Cardiac septum (tissue), 1 donor: ENCODE measurements at regions not wholly inside any gene's neighbourhood (a gene's known extent, or its start where the extent isn't known, plus 50 kb on each side); places are given as distances from the start of the nearest gene placed in this dataset.

Source experiments
- DNase-seq: peaks from one replicate; pipeline ENCODE4 v3.0.0-alpha.2; 2020; ENCODE audit warnings: low spot score
- intact Hi-C: fragments of 100-400 bp; cut with DNase I; formaldehyde crosslinking; loops from one replicate; pipeline ENCODE4 v1.14.0; 2022
- donor health status: DM: no; HTN: no; CAD: no.

DNA sequence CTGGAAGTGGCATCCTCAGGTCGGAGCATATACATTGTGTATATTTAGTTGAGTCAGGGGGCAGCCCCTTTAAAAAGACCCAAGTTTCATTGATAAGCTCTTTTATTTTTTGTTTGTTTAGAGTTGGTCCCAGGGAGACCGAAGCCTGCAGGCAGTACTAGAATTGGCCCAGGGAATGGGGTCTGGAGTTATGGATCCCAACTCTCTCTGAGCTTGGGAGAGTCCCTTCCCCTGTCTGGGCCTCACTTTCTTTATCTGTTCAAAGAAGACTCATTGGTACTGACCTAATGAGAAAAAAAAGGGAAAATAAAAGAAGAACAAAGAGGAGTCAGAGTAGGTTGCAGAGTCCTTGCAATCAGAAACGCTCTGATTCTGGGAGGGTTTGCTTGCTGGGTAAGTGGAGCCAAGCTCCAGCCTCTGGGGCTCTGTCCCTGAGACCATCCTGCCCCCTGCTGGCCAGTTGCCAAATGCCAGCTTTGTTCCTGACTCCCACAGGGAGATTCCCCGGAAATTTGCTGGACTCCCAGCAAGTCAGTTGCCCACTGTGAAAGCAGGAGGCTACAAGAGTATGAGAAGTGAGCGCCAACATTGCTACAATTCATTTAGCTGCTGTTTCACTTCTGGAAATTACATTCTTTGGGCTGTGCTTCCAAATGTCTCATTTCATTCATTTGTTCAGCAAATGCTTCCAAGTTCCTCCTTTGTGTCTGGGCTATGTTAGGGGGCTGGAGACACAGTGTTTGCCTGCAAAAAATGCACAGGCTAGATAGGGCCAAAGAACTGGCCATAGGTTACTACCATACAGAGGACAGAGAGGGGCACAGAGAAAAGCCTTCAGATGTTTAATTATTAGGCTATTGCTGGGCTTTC lies 156.2 kb downstream of the MELK start:
- DNase-seq, result peak; percentile 76
- intact Hi-C loops, result no loop called here

DNA sequence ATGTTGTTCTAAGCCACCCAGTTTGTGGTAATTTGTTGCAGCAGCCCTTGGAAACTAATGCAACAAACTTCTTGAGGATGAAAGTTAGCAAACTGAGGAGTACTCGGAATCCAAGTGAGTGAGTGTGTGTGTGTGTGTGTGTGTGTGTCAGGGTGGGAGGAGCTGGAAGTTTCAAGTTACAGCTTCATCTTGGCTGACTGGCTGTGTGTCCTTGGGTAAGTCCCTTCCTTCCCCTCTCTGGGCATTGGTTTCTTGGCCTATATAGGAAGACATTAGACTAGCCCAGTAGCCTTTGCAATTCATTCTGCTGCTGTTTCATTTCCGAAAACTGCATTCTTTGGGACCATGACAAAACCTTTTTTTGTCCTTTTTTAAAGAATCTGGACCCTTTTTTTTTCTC lies 157.2 kb downstream of the MELK start:
- DNase-seq, result no peak

DNA sequence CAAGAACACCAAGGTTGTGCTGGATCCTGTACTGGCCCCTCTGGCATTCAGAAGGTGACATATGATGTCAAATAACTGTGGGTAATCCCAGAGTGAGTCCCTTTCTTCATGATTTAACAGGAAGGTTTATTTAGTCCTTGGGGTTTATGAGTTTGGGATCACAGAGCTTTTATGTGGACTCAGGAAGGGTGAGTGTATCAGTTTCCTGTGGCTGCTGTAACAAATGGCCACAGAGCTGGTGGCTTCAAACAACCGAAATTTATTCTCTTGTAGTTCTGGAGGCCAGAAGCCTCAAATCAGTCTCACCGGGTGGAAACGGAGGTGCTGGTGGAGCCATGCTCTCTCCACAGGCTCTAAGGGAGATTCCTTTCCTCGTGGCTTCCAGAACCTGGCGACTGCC lies 157.7 kb downstream of the MELK start:
- intact Hi-C loops, result no loop called here

More for the DNA sequence above, 157.2 kb downstream of the MELK start:
- intact Hi-C loops, result no loop called here

DNA sequence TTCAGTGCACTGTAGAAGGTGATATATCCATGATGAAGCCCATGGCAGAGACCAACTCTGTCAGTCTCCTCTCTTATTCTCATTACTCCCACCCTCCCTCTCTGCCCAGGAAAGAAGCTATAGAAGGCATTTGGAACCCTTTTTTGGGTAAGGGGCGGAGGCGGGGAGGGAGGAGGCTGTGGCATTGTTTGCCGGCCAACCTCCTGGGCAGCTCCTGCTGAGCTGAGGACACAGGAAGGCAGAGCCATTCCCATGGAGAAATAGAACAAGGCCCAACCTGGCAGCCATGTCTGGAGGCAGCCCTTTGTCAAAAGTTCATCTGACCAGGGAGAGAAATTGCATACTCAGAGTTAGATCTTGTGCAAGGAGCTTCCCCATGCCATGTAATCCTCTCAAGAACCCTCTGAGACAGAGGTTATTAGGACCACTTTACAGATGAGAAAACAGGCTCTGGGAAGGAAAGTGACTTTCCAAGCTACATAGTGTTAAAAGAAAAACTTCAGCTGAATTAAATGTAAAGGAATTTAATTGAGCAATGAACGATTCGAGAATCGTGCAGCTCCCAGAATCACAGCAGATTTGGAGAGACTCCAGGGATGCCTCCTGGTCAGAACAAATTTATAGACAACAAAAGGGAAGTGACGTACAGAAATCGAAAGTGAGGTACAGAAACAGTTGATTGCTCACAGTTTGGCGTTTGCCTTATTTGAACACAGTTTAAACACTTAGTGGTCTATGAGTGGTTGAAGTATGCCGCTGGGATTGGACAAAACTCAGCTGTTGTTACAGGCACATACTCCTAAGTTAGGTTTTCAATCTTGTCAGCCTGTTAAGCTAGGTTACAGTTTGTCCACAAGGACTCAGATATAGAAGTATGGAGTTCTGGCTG lies 158.6 kb downstream of the MELK start:
- DNase-seq, result peak; percentile 50
- intact Hi-C loops, result no loop called here

More for the DNA sequence above, 157.7 kb downstream of the MELK start:
- peak; percentile 22 for DNase-seq

DNA sequence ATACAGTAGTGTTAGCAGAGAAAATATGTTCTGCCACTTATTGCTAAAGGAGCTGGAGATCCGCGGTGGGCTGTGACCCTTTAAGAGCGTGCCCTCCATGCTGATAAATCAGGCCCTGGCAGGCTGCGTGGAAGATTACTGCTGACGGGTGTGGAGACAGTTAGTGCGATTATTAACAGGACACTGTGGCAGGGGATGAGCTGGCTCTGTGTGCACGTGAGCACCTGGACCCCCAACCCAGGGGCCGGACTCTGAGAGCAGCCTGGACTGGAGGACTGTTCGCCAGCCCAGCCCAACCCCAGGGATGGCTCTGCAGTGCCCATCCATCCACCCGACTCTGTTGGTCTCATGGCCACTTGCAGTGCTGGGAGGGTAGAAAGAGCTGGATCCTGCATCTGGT lies 162.0 kb downstream of the MELK start:
- no peak for DNase-seq
- intact Hi-C loops, result no loop called here

DNA sequence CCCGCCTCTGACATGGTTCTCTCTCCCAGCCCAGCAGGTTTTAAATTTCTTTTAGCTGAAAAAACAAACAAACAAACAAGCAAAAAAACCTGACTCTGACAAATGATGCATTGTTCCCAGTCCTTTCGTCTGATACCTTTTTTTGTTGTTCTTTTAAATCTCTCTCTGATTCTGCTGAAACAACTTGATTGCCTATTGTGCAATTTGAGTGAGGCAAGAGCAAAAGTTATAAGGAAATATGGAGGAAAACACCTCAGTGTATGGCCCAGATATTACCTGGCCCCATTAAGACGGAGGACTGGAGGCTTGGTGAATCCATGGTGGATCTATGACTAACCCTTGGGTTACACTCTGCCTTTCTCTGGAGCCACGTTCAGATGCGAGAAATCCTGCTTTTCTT lies 164.0 kb downstream of the MELK start:
- intact Hi-C loops, result no loop called here
- no peak for DNase-seq

DNA sequence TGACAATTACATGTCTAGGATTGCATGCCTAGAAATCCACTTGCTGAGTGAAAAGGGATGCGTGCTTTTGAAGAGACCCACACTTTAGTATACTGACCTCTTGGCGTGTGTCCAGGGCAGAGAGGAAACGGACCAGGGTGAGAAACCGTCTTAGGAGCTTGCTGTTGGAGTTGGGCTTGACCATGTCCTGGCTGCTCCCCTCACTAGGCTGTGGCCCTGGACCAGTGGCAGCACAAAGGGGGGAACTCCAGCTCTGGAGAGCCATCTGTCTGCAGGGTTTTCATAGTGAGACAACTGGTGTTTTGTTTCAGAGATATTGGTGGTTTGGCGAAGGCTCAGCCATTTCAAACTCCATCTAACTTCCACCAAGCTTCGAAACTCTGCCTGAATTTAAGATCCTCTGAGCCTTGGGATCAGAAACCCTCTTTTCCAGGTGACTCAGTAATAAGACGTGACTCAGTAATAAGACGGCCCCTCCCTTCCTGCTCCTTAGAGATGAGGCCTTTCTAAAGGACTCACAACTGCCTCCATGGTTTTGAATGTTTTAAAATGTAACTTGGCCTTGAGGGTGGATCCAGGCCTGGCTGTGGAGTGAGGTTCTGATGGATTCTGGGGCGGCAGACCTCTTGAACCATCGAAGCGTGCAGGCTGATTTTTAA lies 165.8 kb downstream of the MELK start:
- no peak for DNase-seq
- intact Hi-C loops, result no loop called here

DNA sequence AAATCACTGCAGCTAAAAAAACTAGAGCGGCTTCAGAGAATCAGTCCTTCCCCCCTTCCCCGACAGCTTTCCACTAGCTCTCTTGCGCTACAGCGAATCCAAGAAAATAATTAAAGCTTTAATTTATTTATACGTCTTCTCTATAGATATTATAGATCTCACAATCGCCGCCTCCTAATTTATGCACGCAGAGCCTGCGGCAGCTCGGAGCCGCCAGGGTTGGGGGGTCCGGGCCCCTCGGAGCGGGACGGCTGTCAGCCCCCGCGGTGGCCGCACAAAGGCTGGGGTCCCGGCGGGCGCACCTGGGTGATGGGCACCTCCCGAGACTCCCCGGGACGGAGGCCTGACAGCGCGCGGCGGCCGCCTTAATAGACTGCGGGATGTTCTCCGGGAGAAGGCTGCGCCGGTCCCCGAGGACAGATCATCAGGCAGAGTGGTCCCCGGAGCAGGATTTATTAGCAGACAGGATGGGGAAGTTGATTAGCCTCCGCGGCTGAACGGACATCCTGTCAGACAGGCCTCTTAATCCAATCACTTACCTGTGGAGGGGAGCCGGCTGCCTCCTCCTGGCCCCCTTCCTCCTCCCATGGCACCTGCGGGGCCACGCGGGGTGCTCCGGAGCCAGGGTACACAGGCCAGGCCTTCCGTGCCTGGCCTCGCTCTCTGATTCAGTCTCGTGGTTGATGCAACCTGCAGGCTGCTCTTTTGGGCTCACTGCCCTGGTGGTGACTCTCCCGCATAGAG lies 166.8 kb downstream of the MELK start:
- no peak for DNase-seq
- intact Hi-C loops, result no loop called here

DNA sequence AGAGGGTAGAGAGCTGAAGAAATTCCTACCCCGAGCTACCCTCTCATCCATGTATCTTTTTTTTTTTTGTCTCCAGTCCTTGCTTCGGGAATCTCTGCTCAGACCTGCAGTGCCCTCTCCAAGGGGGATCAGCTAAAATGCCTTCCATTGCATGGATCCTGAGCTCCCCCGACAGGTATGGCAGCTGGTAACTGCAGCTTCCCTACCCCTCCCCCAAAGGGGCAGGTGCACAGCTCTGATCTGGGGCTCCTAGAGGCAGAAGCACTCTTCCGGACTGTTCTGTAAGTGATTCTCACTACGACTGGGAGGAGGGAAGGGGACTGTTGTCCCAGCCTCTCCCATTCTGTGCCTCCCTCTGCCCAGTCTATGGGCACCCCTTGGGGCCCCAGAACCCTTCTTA lies 169.6 kb downstream of the MELK start:
- no peak for DNase-seq
- intact Hi-C loops, result no loop called here

DNA sequence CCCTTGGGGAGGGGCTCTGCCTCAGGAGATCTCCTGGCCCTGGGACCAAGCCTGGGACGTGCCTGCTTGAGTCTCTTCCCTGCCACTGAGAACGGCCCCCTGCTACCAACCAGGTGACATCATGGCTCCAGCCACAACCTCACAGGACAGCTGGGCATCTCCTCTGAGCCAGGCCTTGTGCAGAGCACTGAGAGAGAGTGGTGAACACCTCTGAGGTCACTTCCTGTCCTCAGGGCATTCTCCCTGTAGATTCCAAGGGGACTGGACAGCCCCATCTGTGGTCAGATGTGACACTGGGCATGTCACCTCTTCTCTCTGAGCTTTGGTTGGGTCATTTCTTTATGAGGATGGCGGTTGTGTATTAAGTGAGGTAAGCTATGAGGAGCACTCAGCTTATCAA lies 172.0 kb downstream of the MELK start:
- no peak for DNase-seq
- intact Hi-C loops, result no loop called here

DNA sequence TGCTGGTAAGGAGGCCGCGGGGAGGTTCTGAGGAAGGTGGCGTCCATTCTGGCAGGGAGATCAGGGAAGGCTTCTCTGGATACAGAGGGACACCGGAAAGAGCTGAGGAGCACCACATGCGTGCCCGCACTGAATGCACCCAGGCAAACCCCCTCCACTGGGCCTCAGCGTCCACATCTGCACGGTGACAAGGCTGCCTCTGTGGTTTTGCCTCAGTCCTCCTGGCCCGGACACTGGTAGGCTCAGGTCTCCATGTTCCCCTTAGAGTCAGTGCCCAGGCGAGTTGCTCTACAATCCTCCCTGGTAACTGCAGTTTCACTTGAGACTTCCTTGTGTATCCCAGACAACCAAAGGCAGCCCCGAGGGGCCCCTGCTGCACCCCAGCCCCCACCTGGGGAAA lies 173.3 kb downstream of the MELK start:
- intact Hi-C loops, result no loop called here
- no peak for DNase-seq

DNA sequence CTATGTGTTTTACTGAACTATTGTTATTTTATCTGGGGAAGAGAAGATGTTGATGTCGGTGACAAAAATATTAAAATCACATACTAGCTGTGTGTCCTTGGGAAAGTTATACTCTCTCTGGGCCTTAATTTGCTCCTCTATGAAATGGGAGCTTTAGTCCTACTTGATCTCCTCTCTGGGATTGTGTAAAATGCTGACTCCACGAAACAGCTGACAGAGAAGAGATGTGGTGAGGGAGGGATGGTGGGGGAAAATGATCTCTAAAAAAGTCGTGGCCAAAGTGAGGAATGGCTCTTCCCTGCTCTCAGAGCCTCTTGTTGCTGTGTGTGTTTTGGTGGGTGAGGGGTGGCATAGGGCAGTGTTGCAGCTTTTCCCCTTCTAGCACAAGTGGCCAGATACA lies 173.7 kb downstream of the MELK start:
- DNase-seq, result no peak
- intact Hi-C loops, result no loop called here

DNA sequence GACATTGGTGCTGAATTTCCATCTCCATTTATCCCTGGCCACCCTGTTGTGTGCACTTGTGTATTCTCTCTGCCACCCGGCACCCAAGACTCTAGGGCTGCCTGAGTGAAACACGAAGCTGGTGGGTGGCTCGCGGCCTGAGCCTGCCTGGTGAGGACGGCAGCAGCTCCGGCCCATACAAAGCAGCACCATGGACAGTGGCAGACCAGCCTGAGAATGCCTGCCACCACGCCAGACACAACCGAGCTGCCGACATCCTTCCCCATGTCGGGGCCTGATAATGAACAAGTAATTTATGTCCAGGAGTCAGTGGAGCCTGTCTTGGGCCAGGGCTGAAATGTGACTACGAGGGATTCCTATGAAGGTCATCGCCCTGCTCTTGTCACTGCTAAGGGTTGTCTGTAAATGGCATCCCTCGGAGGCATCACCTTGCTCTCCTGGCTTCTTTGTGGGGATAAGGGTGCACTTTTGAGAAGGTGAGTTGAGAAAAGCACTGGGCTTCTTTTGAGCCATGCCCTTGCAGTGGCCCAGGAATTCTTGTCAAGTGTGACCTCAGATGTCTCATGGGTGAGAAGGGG lies 175.7 kb downstream of the MELK start:
- intact Hi-C loops, result no loop called here
- no peak for DNase-seq

DNA sequence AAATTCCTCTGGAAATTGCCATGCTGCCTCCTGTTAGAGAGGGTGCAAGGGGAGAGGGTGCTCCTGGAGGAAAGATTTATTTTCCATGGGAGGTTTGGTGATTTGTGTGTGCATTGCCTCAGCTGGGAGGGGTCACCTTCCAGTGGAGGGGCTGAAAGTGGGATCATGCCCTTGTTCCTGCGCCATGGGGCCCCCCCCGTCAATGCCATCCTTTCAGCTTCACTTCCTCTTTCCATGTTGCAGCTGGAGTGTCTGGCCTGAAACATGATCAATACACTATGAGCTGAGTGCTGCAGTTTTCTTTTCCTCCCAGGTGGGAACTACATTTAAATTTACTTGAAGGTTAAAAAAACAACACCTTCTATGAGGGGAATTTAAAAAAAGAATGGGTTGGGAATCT lies 176.8 kb downstream of the MELK start:
- intact Hi-C loops, result no loop called here
- DNase-seq, result no peak

DNA sequence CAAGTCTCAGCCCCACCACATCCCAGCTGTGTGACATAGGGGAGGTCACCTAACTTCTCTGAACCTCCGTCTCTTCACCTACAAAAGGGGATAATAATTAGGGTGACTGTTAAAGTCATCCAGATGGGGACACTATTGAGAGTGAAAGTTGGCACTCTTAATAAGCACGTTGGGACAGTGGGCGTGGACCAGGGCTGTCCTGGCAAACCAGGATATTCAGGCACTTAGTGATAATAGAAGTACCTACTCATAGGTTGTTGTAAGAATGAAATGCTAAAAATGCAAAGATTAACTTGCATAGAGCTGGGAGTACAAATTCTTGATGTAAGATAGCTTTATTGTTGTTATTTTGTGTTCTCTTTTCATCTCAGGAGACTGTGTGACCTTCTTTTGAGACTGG lies 177.9 kb downstream of the MELK start:
- no peak for DNase-seq
- intact Hi-C loops, result no loop called here

DNA sequence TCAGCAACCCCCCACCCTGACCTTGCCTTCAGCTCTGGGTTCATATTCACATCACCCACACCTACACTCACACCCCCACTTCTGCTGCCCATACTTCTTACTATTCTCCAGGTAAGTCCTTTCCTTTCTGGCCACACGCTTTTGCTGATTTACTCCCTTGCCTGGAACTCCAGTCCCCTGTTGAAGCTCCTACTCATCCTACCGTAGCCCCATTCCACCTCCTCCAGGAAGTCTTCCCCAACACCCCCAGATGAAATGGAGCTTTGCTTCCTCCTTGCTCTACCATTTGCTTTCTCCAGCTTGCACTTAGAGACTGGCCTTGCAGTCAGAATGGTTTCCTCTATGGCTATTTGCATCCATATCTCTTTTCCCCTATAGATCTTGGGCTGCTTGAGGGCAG lies 182.3 kb downstream of the MELK start:
- no peak for DNase-seq

DNA sequence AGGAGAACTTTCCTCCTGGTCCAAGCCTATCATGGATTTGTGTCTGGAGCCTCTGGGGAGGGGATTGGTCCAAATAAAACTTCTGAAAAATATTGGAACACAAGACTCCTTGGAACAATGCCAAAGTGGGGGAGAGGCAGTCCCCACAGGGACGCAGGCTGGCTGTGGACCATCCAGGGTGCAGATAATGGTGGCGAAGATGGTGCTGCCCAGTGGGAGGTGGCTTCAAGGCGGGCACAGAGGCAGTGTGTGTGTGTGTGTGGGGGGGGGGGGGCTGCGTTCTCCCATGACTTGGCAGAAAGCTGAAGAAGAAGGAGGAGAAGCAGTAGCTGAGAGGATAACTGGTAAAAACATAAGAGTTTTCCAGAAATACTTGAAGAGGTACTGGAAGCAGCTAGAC lies 186.4 kb downstream of the MELK start:
- intact Hi-C loops, result no loop called here
- DNase-seq, result no peak

More for the DNA sequence above, 182.3 kb downstream of the MELK start:
- intact Hi-C loops, result no loop called here

DNA sequence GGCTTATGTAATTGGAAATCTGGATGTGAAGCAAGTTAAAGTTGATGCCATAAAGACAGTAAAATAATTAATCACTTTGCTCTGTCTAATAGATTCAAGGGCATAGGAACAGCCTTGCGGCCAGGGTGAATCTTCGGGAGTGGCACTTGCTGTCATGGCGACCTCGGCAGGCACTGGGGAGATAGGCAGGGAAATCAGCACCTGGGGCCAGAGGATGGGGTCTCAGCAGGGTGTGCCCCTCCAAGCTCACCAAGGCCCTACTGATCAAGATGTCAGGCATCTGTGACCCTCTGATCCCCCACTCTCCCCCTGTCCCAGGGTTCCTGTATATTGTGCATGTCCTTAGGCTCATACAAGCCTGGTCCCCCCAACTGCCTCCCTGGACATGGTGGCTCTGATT lies 187.3 kb downstream of the MELK start:
- intact Hi-C loops, result no loop called here
- no peak for DNase-seq

DNA sequence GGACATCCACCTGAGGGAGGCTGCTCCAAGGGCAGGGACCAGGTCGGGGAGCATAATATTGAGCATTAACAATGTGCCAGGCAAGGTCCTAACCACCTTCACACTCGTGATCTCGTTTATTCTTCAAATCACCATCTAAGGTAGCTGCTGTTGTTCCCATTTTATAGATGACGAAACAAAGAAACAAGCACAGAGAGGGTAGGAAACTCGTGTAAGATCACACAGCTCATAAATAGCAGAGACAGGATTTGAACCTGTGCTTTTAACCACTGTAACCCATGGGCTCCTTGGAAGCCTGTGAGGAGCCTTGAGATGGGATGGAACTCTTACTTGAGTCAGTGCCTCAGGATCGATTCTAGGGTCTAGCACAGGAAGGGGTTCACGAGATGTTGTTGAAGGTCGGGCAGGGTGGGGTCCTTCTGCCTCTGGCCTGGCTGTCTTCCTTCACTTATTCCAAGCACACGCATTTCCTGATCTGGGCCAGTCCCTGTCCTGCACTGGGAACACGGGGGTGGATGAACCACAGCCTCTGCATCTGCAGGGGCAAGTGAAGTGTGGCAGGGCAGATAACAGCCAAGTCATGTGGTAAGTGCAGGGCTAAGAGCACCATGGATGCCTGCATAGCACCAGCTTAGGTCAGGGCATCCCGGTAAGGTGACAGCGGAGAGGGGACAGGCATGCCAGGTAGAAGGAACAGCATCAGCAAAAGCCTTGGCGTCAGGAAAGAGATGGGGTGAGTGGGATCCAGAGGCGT lies 188.1 kb downstream of the MELK start:
- intact Hi-C loops, result no loop called here
- no peak for DNase-seq
